ENCODE measurements at regions not wholly inside any gene's neighbourhood (a gene's known extent, or its start where the extent isn't known, plus 50 kb on each side); places are given as distances from the start of the nearest gene placed in this dataset.
A peak's percentile ranks its signal among the peaks of the same experiment; 100 is the strongest.

- TF ChIP-seq, protein P1, sequence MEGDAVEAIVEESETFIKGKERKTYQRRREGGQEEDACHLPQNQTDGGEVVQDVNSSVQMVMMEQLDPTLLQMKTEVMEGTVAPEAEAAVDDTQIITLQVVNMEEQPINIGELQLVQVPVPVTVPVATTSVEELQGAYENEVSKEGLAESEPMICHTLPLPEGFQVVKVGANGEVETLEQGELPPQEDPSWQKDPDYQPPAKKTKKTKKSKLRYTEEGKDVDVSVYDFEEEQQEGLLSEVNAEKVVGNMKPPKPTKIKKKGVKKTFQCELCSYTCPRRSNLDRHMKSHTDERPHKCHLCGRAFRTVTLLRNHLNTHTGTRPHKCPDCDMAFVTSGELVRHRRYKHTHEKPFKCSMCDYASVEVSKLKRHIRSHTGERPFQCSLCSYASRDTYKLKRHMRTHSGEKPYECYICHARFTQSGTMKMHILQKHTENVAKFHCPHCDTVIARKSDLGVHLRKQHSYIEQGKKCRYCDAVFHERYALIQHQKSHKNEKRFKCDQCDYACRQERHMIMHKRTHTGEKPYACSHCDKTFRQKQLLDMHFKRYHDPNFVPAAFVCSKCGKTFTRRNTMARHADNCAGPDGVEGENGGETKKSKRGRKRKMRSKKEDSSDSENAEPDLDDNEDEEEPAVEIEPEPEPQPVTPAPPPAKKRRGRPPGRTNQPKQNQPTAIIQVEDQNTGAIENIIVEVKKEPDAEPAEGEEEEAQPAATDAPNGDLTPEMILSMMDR (IDR thresholded peaks at IDR 0.05) = peak; percentile 36
- TF ChIP-seq EZH2 (IDR thresholded peaks at IDR 0.05) = no peak
These were observed 1697.0 kb downstream of the PCDH7 start for GRCh38 chr4:32417113-32417704.

All from neural progenitor cell (in vitro differentiated cells).